Heart left ventricle (tissue), 16 donors: ENCODE measurements at regions not wholly inside any gene's neighbourhood (a gene's known extent, or its start where the extent isn't known, plus 50 kb on each side); places are given as distances from the start of the nearest gene placed in this dataset.

Experiments
- ATAC-seq, 4 donors: fragments of 200-7000 bp; cut with Tn5 transposase; one replicate each; pipeline ENCODE4 v1.9.1; 2020 to 2022; ENCODE audit warnings: moderate library complexity in 4 of 4, mild to moderate bottlenecking in 3 of 4, moderate number of reproducible peaks in 1 of 4
- DNase-seq, 5 donors: peaks; one replicate each; pipeline ENCODE4 v3.0.0-alpha.2; 2020
- H3K27ac ChIP-seq, 12 donors: fragments of 200-600 bp; sonication (generic) in 4 of 12; one replicate each; pipeline versions ENCODE4 v1.5.0 to v1.8.0; 2016 to 2022; ENCODE audit warnings: mild to moderate bottlenecking in 2 of 12
- H3K27me3 ChIP-seq, 9 donors: fragments of 200-600 bp; sonication (generic) in 2 of 9; one replicate each; pipeline versions ENCODE4 v1.5.1 to v1.8.0; 2016 to 2022; ENCODE audit warnings: mild to moderate bottlenecking in 3 of 9
- H3K36me3 ChIP-seq, 9 donors: fragments of 200-600 bp; sonication (generic) in 2 of 9; one replicate each; pipeline versions ENCODE4 v1.5.0 to v1.8.0; 2018 to 2022; ENCODE audit warnings: mild to moderate bottlenecking in 2 of 9
- H3K4me1 ChIP-seq, 12 donors: fragments of 200-600 bp; sonication (generic) in 4 of 12; one replicate each; pipeline versions ENCODE4 v1.5.0 to v1.8.0; 2016 to 2022; ENCODE audit warnings: mild to moderate bottlenecking in 3 of 12
- H3K4me3 ChIP-seq, 12 donors: fragments of 200-600 bp; sonication (generic) in 4 of 12; one replicate each; pipeline versions ENCODE4 v1.5.0 to v1.8.0; 2017 to 2022; ENCODE audit warnings: mild to moderate bottlenecking in 9 of 12, moderate library complexity in 4 of 12
- H3K9me3 ChIP-seq, 12 donors: fragments of 200-600 bp; sonication (generic) in 4 of 12; one replicate each; pipeline versions ENCODE4 v1.5.0 to v1.8.0; 2016 to 2022; ENCODE audit warnings: mild to moderate bottlenecking in 1 of 12
- CTCF ChIP-seq, 12 donors: fragments of 200-600 bp; sonication (generic) in 4 of 12; IDR thresholded peaks; one replicate each; pipeline versions ENCODE4 v1.5.0 to v1.8.0; 2018 to 2022; ENCODE audit warnings: antibody characterized with exemption in 12 of 12, mild to moderate bottlenecking in 5 of 12
- POLR2A ChIP-seq, 2 donors: fragments of 450-650 bp; IDR thresholded peaks; one replicate each; pipeline ENCODE4 v1.6.1; 2017; ENCODE audit warnings: antibody characterized with exemption in 2 of 2, mild to moderate bottlenecking in 2 of 2, moderate library complexity in 2 of 2
- WGBS, 4 donors: extraction: QIAGEN DNeasy Blood & Tissue Kit in 2 of 4; methylation state at CpG; one replicate each; pipeline versions ENCODE4 v1.1.5 to v1.1.7; 2013 to 2018; 5-methylcytosine and 5-hydroxymethylcytosine counted together
- intact Hi-C, 10 donors: fragments of 100-400 bp; cut with DNase I; formaldehyde crosslinking; loops; one replicate each; pipeline versions ENCODE4 v1.11.1 to v1.14.2; 2022
- donor health status: ischemic (EF 13 %, LVEDD 7.1; RV severe dilation, severe dysfunction).
- donor health status: healthy with polysubstance abuse.
- donor health status: DM: no; HTN: yes; CAD: no.
- donor health status: DM: no; HTN: no; CAD: no.
- donor health status: ischemic (EF 25% LVEDD 6.9; RV normal size, moderate dysfunction).
- donor health status: ischemic (EF 25% LVEDD 5.7; RV mildly dilated, moderate dysfunction).
- donor health status: healthy.
- donor health status: DM: yes; HTN: yes; CAD: no.
- donor health status: ischemic (EF 35%, LVEDD 5.7; RV mildly dilated, moderate dysfunction).
- donor health status: nonischemic (EF 11% LVEDD 7.7; RV severe dilation, severe dysfunction).
- donor health status: DM: yes; HTN: yes; CAD: no.
- donor health status: PGD.
- donor health status: ischemic (EF 29% LVEDD 5.4; RV normal size, mild dysfunction).
- donor health status: nonischemic (EF 23%, LVEDD 6.1; RV moderate dilation, normal function).

- H3K36me3 ChIP-seq = no peaks in the 10 kb centered on the region
- H3K4me1 ChIP-seq = no peaks in the 10 kb centered on the region
- H3K9me3 ChIP-seq = peaks cover 0 to 24% (median 0%) of the 10 kb centered on the region in 12 donors
- 80 to 91% (median 84%) methylated on average over 5 of the region's 5 CpGs for whole genome bisulfite sequencing, 4 donors
- H3K27ac ChIP-seq = no peak overlapping the region
- TF ChIP-seq CTCF (IDR thresholded peaks at IDR 0.05) = no peak
- TF ChIP-seq POLR2A (IDR thresholded peaks at IDR 0.05) = no peak
- ATAC-seq = no peak
- H3K4me3 ChIP-seq = no peak overlapping the region
- intact Hi-C loops = no loop called here
- H3K27me3 ChIP-seq = no peaks in the 10 kb centered on the region
- no peak for DNase-seq
These were observed 87.7 kb upstream of the COCH start for GRCh38 chr14:30786701-30787100.

- intact Hi-C loops = no loop called here
- no peaks in the 10 kb centered on the region for H3K27me3 ChIP-seq
- WGBS, 4 donors = 71 to 82% (median 77%) methylated on average over 3 of the region's 3 CpGs
- H3K36me3 ChIP-seq = no peaks in the 10 kb centered on the region
- DNase-seq (no peak), ATAC-seq (no peak)
- TF ChIP-seq CTCF (IDR thresholded peaks at IDR 0.05) (no peak), POLR2A (IDR thresholded peaks at IDR 0.05) (no peak)
- no peaks in the 10 kb centered on the region for H3K4me1 ChIP-seq
- no peak overlapping the region for H3K4me3 ChIP-seq
- H3K9me3 ChIP-seq = peaks cover 0 to 29% (median 1%) of the 10 kb centered on the region in 12 donors
- no peak overlapping the region for H3K27ac ChIP-seq
These were observed 83.5 kb upstream of the COCH start for GRCh38 chr14:30790827-30791226.

- ATAC-seq (no peak), DNase-seq (no peak)
- H3K4me1 ChIP-seq = no peaks in the 10 kb centered on the region
- no peaks in the 10 kb centered on the region for H3K36me3 ChIP-seq
- TF ChIP-seq CTCF (IDR thresholded peaks at IDR 0.05) (no peak), POLR2A (IDR thresholded peaks at IDR 0.05) (no peak)
- WGBS, 4 donors = 73 to 81% (median 79%) methylated on average over 10 of the region's 10 CpGs
- intact Hi-C loops = no loop called here
- no peak overlapping the region for H3K4me3 ChIP-seq
- peaks cover 0 to 29% (median 1%) of the 10 kb centered on the region in 12 donors for H3K9me3 ChIP-seq
- no peaks in the 10 kb centered on the region for H3K27me3 ChIP-seq
- H3K27ac ChIP-seq = no peak overlapping the region
These were observed 82.6 kb upstream of the COCH start for GRCh38 chr14:30791522-30792351.

GRCh38 chr14:30796707-30797106, 77.7 kb upstream of the COCH start:
- 45 to 47% (median 46%) methylated on average over 1 of the region's 1 CpG for WGBS, 4 donors

More at GRCh38 chr14:30796707-30797106, 77.7 kb upstream of the COCH start:
- H3K27ac ChIP-seq = no peak overlapping the region
- no peaks in the 10 kb centered on the region for H3K4me1 ChIP-seq
- intact Hi-C loops = no loop called here
- DNase-seq = no peak
- peaks cover 0 to 8% (median 0%) of the 10 kb centered on the region in 12 donors for H3K9me3 ChIP-seq
- no peak overlapping the region for H3K4me3 ChIP-seq
- TF ChIP-seq POLR2A (IDR thresholded peaks at IDR 0.05) (no peak), CTCF (IDR thresholded peaks at IDR 0.05) (no peak)
- H3K27me3 ChIP-seq = no peaks in the 10 kb centered on the region
- no peaks in the 10 kb centered on the region for H3K36me3 ChIP-seq
- no peak for ATAC-seq
